ENCODE measurements at regions not wholly inside any gene's neighbourhood (a gene's known extent, or its start where the extent isn't known, plus 50 kb on each side); places are given as distances from the start of the nearest gene placed in this dataset.

GRCh38 chr2:187125318-187125717 lies 276.3 kb upstream of the ZSWIM2 start:
- TF ChIP-seq POLR2A (IDR thresholded peaks at IDR 0.05) (no peak), CTCF (IDR thresholded peaks at IDR 0.05) (no peak)
- H3K4me3 ChIP-seq, result no peak overlapping the region
- no peaks in the 10 kb centered on the region for H3K27me3 ChIP-seq
- H3K4me1 ChIP-seq, result no peaks in the 10 kb centered on the region
- no peaks in the 10 kb centered on the region for H3K36me3 ChIP-seq
- H3K9me3 ChIP-seq, result no peaks in the 10 kb centered on the region
- intact Hi-C loops (cut with DNase I; ENCODE audit: low total_unique reads), result no loop called here
- H3K27ac ChIP-seq, result no peak overlapping the region
- no peak for DNase-seq

GRCh38 chr2:187124529-187124928 lies 275.6 kb upstream of the ZSWIM2 start:
- Histone ChIP-seq H3K9me3 (no peaks in the 10 kb centered on the region), H3K27ac (no peak overlapping the region), H3K4me1 (no peaks in the 10 kb centered on the region), H3K27me3 (no peaks in the 10 kb centered on the region), H3K36me3 (no peaks in the 10 kb centered on the region), H3K4me3 (no peak overlapping the region)
- intact Hi-C loops (cut with DNase I; ENCODE audit: low total_unique reads), result no loop called here
- TF ChIP-seq CTCF (IDR thresholded peaks at IDR 0.05) (no peak), POLR2A (IDR thresholded peaks at IDR 0.05) (no peak)
- no peak for DNase-seq

DNA sequence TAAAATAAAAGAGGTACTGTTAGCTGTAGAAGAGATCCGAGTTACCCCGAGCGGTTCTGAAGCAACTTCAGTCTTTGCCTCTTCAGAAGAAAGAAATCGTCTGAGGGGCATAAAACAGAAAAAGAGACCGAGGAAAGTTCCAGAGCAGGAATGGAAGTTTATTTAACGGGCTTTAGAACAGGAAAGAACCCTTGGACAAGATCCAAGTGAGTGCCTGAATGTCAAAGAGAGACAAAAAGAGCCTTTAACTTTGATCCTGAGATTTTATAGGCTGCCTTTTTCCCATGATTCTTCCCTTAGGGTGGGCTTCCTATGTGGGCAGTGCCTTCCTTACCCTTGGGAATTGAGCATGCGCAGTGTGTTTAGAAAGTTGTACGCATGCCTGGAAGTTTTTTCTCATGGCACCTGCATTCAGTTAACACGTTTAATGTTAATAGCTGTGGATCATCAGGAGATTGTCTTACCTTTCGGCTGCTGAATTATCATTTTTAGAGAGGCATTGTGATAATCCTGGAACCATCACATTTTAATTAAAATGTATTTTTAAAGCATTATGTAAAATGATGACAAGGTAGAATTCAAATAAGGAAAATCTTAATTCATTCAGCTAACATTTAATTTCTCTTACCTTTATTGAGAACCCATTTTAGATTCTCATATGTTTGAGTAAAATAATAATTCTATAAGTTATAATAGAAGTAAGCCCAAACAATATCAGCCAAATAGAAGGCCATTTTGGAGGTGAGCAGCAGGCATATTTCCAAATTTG lies 269.5 kb upstream of the ZSWIM2 start:
- H3K4me1 ChIP-seq, result no peaks in the 10 kb centered on the region
- intact Hi-C loops (cut with DNase I; ENCODE audit: low total_unique reads), result no loop called here
- no peaks in the 10 kb centered on the region for H3K36me3 ChIP-seq
- no peaks in the 10 kb centered on the region for H3K9me3 ChIP-seq
- no peak overlapping the region for H3K4me3 ChIP-seq
- TF ChIP-seq CTCF (IDR thresholded peaks at IDR 0.05) (no peak), POLR2A (IDR thresholded peaks at IDR 0.05) (no peak)
- no peaks in the 10 kb centered on the region for H3K27me3 ChIP-seq
- no peak overlapping the region for H3K27ac ChIP-seq
- DNase-seq, result no peak

DNA sequence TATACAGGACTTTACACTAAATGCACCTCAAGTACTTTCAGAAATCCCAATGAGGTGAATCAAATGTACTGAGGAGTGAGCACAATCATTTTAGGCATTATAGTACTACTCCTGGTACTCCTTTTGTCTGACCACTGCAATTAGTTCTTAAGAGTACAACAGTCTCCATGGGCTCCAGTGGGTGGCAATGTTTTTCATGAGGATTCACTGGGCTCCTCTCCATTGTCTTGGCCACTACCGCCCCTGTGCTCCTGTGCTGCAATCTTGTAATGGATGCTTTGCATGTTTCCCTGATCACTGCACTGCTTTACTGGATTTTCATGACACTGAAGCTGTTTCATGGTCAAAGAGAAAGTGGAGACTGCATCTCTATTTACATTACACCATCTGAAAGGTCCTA lies 268.5 kb upstream of the ZSWIM2 start:
- no peaks in the 10 kb centered on the region for H3K36me3 ChIP-seq
- intact Hi-C loops (cut with DNase I; ENCODE audit: low total_unique reads), result no loop called here
- no peaks in the 10 kb centered on the region for H3K4me1 ChIP-seq
- H3K27me3 ChIP-seq, result no peaks in the 10 kb centered on the region
- no peak overlapping the region for H3K4me3 ChIP-seq
- H3K27ac ChIP-seq, result no peak overlapping the region
- no peak for DNase-seq
- TF ChIP-seq POLR2A (IDR thresholded peaks at IDR 0.05), result no peak
- TF ChIP-seq CTCF (IDR thresholded peaks at IDR 0.05), result no peak
- H3K9me3 ChIP-seq, result no peaks in the 10 kb centered on the region

- no peaks in the 10 kb centered on the region for H3K4me1 ChIP-seq
- no peaks in the 10 kb centered on the region for H3K9me3 ChIP-seq
- intact Hi-C loops (cut with DNase I; ENCODE audit: low total_unique reads), result no loop called here
- TF ChIP-seq POLR2A (IDR thresholded peaks at IDR 0.05) (no peak), CTCF (IDR thresholded peaks at IDR 0.05) (no peak)
- no peaks in the 10 kb centered on the region for H3K36me3 ChIP-seq
- no peak overlapping the region for H3K4me3 ChIP-seq
- DNase-seq, result no peak
- H3K27ac ChIP-seq, result no peak overlapping the region
- no peaks in the 10 kb centered on the region for H3K27me3 ChIP-seq
Measured at GRCh38 chr2:187115627-187116026, 266.7 kb upstream of the ZSWIM2 start.

All from uterus (tissue), 3 donors.